NCI-H1930 (cell line): ENCODE measurements at regions not wholly inside any gene's neighbourhood (a gene's known extent, or its start where the extent isn't known, plus 50 kb on each side); places are given as distances from the start of the nearest gene placed in this dataset.

ENCODE experiments used
- DNase-seq, 2 experiments: peaks; one replicate each; lab custom pipeline; 2025; lab: John Stamatoyannopoulos, UW

- no peak for DNase-seq
These were observed 624.4 kb upstream of the SOX11 start for GRCh38 chr2:5067816-5068215.

GRCh38 chr2:5070257-5070656 is 621.9 kb upstream of the SOX11 start:
- no peak for DNase-seq

GRCh38 chr2:5074733-5075132 is 617.5 kb upstream of the SOX11 start:
- no peak for DNase-seq

GRCh38 chr2:5076599-5076998 is 615.6 kb upstream of the SOX11 start:
- no peak for DNase-seq

- no peak for DNase-seq
These were observed 614.6 kb upstream of the SOX11 start for GRCh38 chr2:5077479-5078089.

GRCh38 chr2:5083402-5083801 is 608.8 kb upstream of the SOX11 start:
- DNase-seq = no peak

GRCh38 chr2:5089409-5089808 is 602.8 kb upstream of the SOX11 start:
- no peak for DNase-seq

GRCh38 chr2:5093056-5093455 is 599.1 kb upstream of the SOX11 start:
- DNase-seq = no peak

GRCh38 chr2:5093518-5093917 is 598.7 kb upstream of the SOX11 start:
- no peak for DNase-seq

- no peak for DNase-seq
These were observed 598.0 kb upstream of the SOX11 start for GRCh38 chr2:5094192-5094591.

GRCh38 chr2:5098286-5098685 is 593.9 kb upstream of the SOX11 start:
- DNase-seq = no peak

- no peak for DNase-seq
These were observed 589.4 kb upstream of the SOX11 start for GRCh38 chr2:5102823-5103222.

- no peak for DNase-seq
These were observed 580.6 kb upstream of the SOX11 start for GRCh38 chr2:5111581-5111980.

- DNase-seq = no peak
These were observed 573.1 kb upstream of the SOX11 start for GRCh38 chr2:5119046-5119445.

GRCh38 chr2:5121121-5121520 is 571.1 kb upstream of the SOX11 start:
- no peak for DNase-seq

- DNase-seq = no peak
These were observed 570.5 kb upstream of the SOX11 start for GRCh38 chr2:5121642-5122041.

- DNase-seq = no peak
These were observed 568.5 kb upstream of the SOX11 start for GRCh38 chr2:5123582-5124196.

GRCh38 chr2:5125017-5125730 is 567.0 kb upstream of the SOX11 start:
- DNase-seq = no peak

- DNase-seq = no peak
These were observed 559.9 kb upstream of the SOX11 start for GRCh38 chr2:5132281-5132680.

- no peak for DNase-seq
These were observed 551.8 kb upstream of the SOX11 start for GRCh38 chr2:5140347-5140746.

GRCh38 chr2:5144159-5144558 is 548.0 kb upstream of the SOX11 start:
- DNase-seq = no peak

GRCh38 chr2:5145053-5145452 is 547.1 kb upstream of the SOX11 start:
- no peak for DNase-seq

- no peak for DNase-seq
These were observed 546.4 kb upstream of the SOX11 start for GRCh38 chr2:5145801-5146200.
